Dedifferentiated amniotic fluid mesenchymal stem cell (primary cell): ENCODE measurements at regions not wholly inside any gene's neighbourhood (a gene's known extent, or its start where the extent isn't known, plus 50 kb on each side); places are given as distances from the start of the nearest gene placed in this dataset.

Experiments used
- DNase-seq: peaks from one replicate; pipeline ENCODE4 v3.0.0-alpha.2; 2016; ENCODE audit errors: extremely low spot score

GRCh38 chr16:77137045-77137444 lies 53.9 kb upstream of the MON1B start:
- no peak for DNase-seq
